ENCODE measurements at regions not wholly inside any gene's neighbourhood (a gene's known extent, or its start where the extent isn't known, plus 50 kb on each side); places are given as distances from the start of the nearest gene placed in this dataset.
A peak's percentile ranks its signal among the peaks of the same experiment; 100 is the strongest.

DNA sequence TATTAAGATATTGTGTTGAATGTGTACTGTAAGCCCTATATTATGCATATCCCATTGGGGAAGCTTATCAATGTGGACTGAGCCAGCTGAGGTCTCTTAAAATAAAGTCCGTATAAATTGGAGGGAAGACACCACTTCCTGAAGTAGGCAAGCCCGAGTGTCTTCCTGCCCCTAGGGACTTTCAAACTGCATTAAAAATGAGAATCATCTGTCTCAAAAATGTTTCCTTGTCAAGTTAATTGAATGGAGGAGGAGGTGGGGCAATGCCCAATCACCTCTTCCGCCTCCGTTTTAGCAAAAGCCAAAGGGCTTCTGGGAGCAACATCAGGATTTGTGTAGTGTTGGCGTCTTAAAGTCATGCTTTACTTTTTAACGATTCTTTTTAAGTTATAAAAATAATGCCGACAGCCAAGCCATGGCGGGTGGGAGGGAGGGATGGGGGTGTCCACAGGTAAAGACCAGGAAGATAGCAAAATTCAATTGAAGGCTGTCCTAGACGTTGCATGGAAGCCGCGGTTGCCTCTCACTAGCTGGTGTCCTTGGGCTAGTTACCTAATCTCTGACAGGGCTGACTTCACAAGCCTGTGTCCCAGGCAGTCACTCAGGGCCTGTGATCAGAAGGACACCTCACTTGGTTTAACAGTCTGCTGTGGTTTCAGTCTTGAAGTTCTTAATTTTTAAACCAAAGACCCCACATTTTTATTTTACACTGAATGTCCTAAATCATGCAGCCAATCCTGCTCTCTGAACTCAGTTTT lies 524.9 kb upstream of the PROK2 start:
- CTCF ChIA-PET: no interaction called here
- Histone ChIP-seq H2BK120ac (ENCODE audit: low read depth, low read length) (peak overlapping the region; percentile 85), H4K8ac (ENCODE audit: low read depth in 2 of 2, low read length in 2 of 2) (peak overlapping the region; percentile 56 to 74), H3K14ac (replicated peaks; ENCODE audit: low read depth, low read length) (peak overlapping the region; percentile 87), H2BK5ac (ENCODE audit: low read depth, low read length, poor library complexity, severe bottlenecking) (peak overlapping the region; percentile 51), H3K36me3 (ENCODE audit: control insufficient read depth, insufficient read depth, low read length) (no peaks in the 10 kb centered on the region), H3K27ac (ENCODE audit: insufficient read depth, low read length) (peak overlapping the region; percentile 42), H4K20me1 (ENCODE audit: insufficient read depth, low read length) (no peaks in the 10 kb centered on the region), H4K5ac (ENCODE audit: low read depth, low read length) (peak overlapping the region; percentile 71), H3K79me1 (ENCODE audit: low read depth in 1 of 2, low read length in 2 of 2) (no peaks in the 10 kb centered on the region), H3K4me3 (ENCODE audit: insufficient read depth, low read depth, low read length) (no peak overlapping the region), H2BK20ac (ENCODE audit: low read depth, low read length) (peak overlapping the region; percentile 91), H3K4me2 (ENCODE audit: low read depth, low read length) (peak overlapping the region; percentile 13; the same call in 1 of the 2 replicates), H3K23ac (ENCODE audit: low read depth, low read length) (peak overlapping the region; percentile 25; the same call in 1 of the 2 replicates), H3K4ac (ENCODE audit: low read depth, low read length) (peak overlapping the region; percentile 71), H3K9ac (ENCODE audit: low read depth, low read length) (no peak overlapping the region), H2AK9ac (replicated peaks; ENCODE audit: low read depth, low read length, poor library complexity) (no peak overlapping the region), H2AFZ (replicated peaks; ENCODE audit: low read length, poor library complexity) (peak overlapping the region; percentile 86), H3K18ac (ENCODE audit: low read depth, low read length) (peak overlapping the region; percentile 75), H3K56ac (ENCODE audit: extremely low read depth, insufficient read depth, low read length) (no peak overlapping the region), H2AK5ac (ENCODE audit: low read depth, low read length) (peak overlapping the region; percentile 91), H2BK15ac (ENCODE audit: low read depth, low read length) (peak overlapping the region; percentile 86; the same call in 1 of the 3 replicates), H3K4me1 (ENCODE audit: control insufficient read depth, insufficient read depth, low read length) (peaks cover 10% of the 10 kb centered on the region), H4K91ac (ENCODE audit: insufficient read depth, low read depth, low read length) (peak overlapping the region; percentile 89), H3K9me1 (ENCODE audit: insufficient read depth, low read length) (peaks cover 13% of the 10 kb centered on the region), H3K27me3 (ENCODE audit: control insufficient read depth, insufficient read depth, low read length) (no peaks in the 10 kb centered on the region), H3K9me3 (ENCODE audit: control insufficient read depth, insufficient read depth, low read length) (no peaks in the 10 kb centered on the region)
- dilution Hi-C loops (cut with HindIII; ENCODE audit: low sequenced_read_pairs, unreplicated experiment): no loop called here
- intact Hi-C loops (cut with micrococcal nuclease): no loop called here
- no TSS peak for BruUV-seq (replicated peaks)
- POLR2A ChIA-PET (ENCODE audit: unreplicated experiment): no interaction called here
- TF ChIP-seq SMC3 (IDR thresholded peaks at IDR 0.05; ENCODE audit: low read depth, low read length) (no peak), BHLHE40 (IDR thresholded peaks at IDR 0.05; ENCODE audit: low read depth, low read length) (no peak), FOS (IDR thresholded peaks at IDR 0.05; ENCODE audit: low read depth, low read length) (no peak), RCOR1 (IDR thresholded peaks at IDR 0.05; ENCODE audit: insufficient replicate concordance, low read length) (no peak), POLR2A (IDR thresholded peaks at IDR 0.05; ENCODE audit: low read depth, low read length) (no peak)
- TF ChIP-seq, protein P1, sequence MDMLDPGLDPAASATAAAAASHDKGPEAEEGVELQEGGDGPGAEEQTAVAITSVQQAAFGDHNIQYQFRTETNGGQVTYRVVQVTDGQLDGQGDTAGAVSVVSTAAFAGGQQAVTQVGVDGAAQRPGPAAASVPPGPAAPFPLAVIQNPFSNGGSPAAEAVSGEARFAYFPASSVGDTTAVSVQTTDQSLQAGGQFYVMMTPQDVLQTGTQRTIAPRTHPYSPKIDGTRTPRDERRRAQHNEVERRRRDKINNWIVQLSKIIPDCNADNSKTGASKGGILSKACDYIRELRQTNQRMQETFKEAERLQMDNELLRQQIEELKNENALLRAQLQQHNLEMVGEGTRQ (IDR thresholded peaks at IDR 0.05; ENCODE audit: low read depth, low read length): no peak
- ATAC-seq (ENCODE audit: low read depth) (no peak), DNase-seq (no peak)
- 88% methylated on average over 2 of the region's 11 CpGs; no CpG with 5 or more reads in 1 of the 2 experiments for WGBS, 2 experiments (ENCODE audit: extremely low coverage in 2 of 2, insufficient read length in 1 of 2)
- in situ Hi-C loops (cut with MboI; ENCODE audit: low sequenced_read_pairs): no loop called here

Data from IMR-90 (cell line).